Gastrocnemius medialis (tissue), 4 donors: ENCODE measurements at regions not wholly inside any gene's neighbourhood (a gene's known extent, or its start where the extent isn't known, plus 50 kb on each side); places are given as distances from the start of the nearest gene placed in this dataset.

Experiments
- POLR2A ChIP-seq, 2 donors: fragments of 450-650 bp; IDR thresholded peaks; one replicate each; pipeline ENCODE4 v1.6.1; 2017; ENCODE audit warnings: antibody characterized with exemption in 2 of 2, mild to moderate bottlenecking in 2 of 2, moderate library complexity in 2 of 2
- TF ChIP-seq, protein P1 (sequence below), 5 experiments: fragments of 450-650 bp in 3 of 5; fragments of 200-600 bp in 2 of 5; sonication (generic) in 2 of 5; IDR thresholded peaks in 4 of 5; conservative IDR thresholded peaks in 1 of 5; 1 replicate in 4 of 5; 2 replicates in 1 of 5; pipeline ENCODE4 v1.5.1; 2016 to 2019; ENCODE audit warnings: antibody characterized with exemption in 5 of 5, mild to moderate bottlenecking in 3 of 5, moderate library complexity in 3 of 5

DNA sequence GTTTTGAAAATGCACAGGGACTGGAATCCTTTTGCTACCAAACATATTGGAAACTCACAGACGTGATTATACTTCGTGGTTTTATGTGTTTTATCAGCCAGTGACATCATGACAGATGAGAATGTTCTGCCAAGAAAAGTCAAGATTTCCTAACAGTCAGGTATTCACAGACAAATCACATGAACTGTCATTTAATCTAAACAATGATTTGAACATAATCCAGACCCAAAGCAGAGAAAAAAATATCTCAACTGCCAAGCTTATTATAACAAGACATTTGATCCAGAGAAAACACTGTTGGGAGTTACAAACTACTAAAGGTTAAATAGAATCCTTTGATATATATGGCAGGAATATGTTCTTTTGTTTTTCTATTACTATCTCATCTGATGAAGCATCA is 635.9 kb upstream of the FRG1 start:
- TF ChIP-seq, protein P1, sequence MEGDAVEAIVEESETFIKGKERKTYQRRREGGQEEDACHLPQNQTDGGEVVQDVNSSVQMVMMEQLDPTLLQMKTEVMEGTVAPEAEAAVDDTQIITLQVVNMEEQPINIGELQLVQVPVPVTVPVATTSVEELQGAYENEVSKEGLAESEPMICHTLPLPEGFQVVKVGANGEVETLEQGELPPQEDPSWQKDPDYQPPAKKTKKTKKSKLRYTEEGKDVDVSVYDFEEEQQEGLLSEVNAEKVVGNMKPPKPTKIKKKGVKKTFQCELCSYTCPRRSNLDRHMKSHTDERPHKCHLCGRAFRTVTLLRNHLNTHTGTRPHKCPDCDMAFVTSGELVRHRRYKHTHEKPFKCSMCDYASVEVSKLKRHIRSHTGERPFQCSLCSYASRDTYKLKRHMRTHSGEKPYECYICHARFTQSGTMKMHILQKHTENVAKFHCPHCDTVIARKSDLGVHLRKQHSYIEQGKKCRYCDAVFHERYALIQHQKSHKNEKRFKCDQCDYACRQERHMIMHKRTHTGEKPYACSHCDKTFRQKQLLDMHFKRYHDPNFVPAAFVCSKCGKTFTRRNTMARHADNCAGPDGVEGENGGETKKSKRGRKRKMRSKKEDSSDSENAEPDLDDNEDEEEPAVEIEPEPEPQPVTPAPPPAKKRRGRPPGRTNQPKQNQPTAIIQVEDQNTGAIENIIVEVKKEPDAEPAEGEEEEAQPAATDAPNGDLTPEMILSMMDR (IDR thresholded peaks at IDR 0.05 in 4 of 5, conservative IDR thresholded peaks at IDR 0.05 in 1 of 5) = no peak
- TF ChIP-seq POLR2A (IDR thresholded peaks at IDR 0.05) = no peak
